ENCODE measurements at regions not wholly inside any gene's neighbourhood (a gene's known extent, or its start where the extent isn't known, plus 50 kb on each side); places are given as distances from the start of the nearest gene placed in this dataset.
A peak's percentile ranks its signal among the peaks of the same experiment; 100 is the strongest.
"Not testable (repeated sequence)": the region's sequence is repeated elsewhere in the genome, so short reads cannot be mapped to it uniquely, and the experiment has no call there.

- no peak for DNase-seq
These were observed 499.5 kb upstream of the SPRY2 start for GRCh38 chr13:80840316-80840976.

- no peak for DNase-seq
These were observed 495.0 kb upstream of the SPRY2 start for GRCh38 chr13:80835902-80836301.

GRCh38 chr13:80830431-80830830, 489.5 kb upstream of the SPRY2 start:
- DNase-seq = no peak

- no peak for DNase-seq
These were observed 487.8 kb upstream of the SPRY2 start for GRCh38 chr13:80828759-80829158.

- no peak for DNase-seq
These were observed 484.4 kb upstream of the SPRY2 start for GRCh38 chr13:80825276-80825675.

GRCh38 chr13:80824229-80824628, 483.3 kb upstream of the SPRY2 start:
- DNase-seq = no peak

- no peak for DNase-seq
These were observed 482.5 kb upstream of the SPRY2 start for GRCh38 chr13:80823472-80823871.

- no peak for DNase-seq
These were observed 480.5 kb upstream of the SPRY2 start for GRCh38 chr13:80821466-80821865.

GRCh38 chr13:80817979-80818378, 477.1 kb upstream of the SPRY2 start:
- no peak for DNase-seq

- no peak for DNase-seq
These were observed 473.6 kb upstream of the SPRY2 start for GRCh38 chr13:80814541-80814940.

- DNase-seq = not testable (repeated sequence)
These were observed 469.4 kb upstream of the SPRY2 start for GRCh38 chr13:80810294-80810693.

- no peak for DNase-seq
These were observed 462.0 kb upstream of the SPRY2 start for GRCh38 chr13:80802946-80803345.

- no peak for DNase-seq
These were observed 457.7 kb upstream of the SPRY2 start for GRCh38 chr13:80798576-80799133.

- DNase-seq = no peak
These were observed 446.7 kb upstream of the SPRY2 start for GRCh38 chr13:80787604-80788003.

- DNase-seq = no peak
These were observed 443.1 kb upstream of the SPRY2 start for GRCh38 chr13:80783926-80784565.

GRCh38 chr13:80782441-80782840, 441.5 kb upstream of the SPRY2 start:
- no peak for DNase-seq

GRCh38 chr13:80778297-80778696, 437.4 kb upstream of the SPRY2 start:
- no peak for DNase-seq

- DNase-seq = no peak
These were observed 416.8 kb upstream of the SPRY2 start for GRCh38 chr13:80757694-80758093.

- DNase-seq = peak; percentile 54
These were observed 415.0 kb upstream of the SPRY2 start for GRCh38 chr13:80755910-80756309.

GRCh38 chr13:80754441-80754840, 413.5 kb upstream of the SPRY2 start:
- no peak for DNase-seq

- DNase-seq = no peak
These were observed 412.9 kb upstream of the SPRY2 start for GRCh38 chr13:80753866-80754265.

- no peak for DNase-seq
These were observed 410.9 kb upstream of the SPRY2 start for GRCh38 chr13:80751854-80752253.

GRCh38 chr13:80744147-80744914, 403.4 kb upstream of the SPRY2 start:
- no peak for DNase-seq

- DNase-seq = no peak
These were observed 401.1 kb upstream of the SPRY2 start for GRCh38 chr13:80742033-80742432.
